Muscle of leg (tissue), 3 donors: ENCODE measurements at regions not wholly inside any gene's neighbourhood (a gene's known extent, or its start where the extent isn't known, plus 50 kb on each side); places are given as distances from the start of the nearest gene placed in this dataset.
A peak's percentile ranks its signal among the peaks of the same experiment; 100 is the strongest.

Experiments used
- DNase-seq: peaks from one replicate; pipeline ENCODE4 v3.0.0; 2013
- H3K27ac ChIP-seq: one replicate; pipeline ENCODE4 v1.5.1; 2013; ENCODE audit warnings: mild to moderate bottlenecking, low read length, control low read depth
- H3K27me3 ChIP-seq: one replicate; pipeline ENCODE4 v1.6.1; 2013; ENCODE audit warnings: low read length; ENCODE audit not compliant: control insufficient read depth, insufficient read depth
- H3K36me3 ChIP-seq: one replicate; pipeline ENCODE4 v1.6.1; 2013; ENCODE audit warnings: low read length; ENCODE audit not compliant: control insufficient read depth, insufficient read depth
- H3K4me1 ChIP-seq: one replicate; pipeline ENCODE4 v1.6.1; 2013; ENCODE audit warnings: low read length; ENCODE audit not compliant: control insufficient read depth, insufficient read depth
- H3K4me3 ChIP-seq: one replicate; pipeline ENCODE4 v1.5.1; 2013; ENCODE audit warnings: low read length, control low read depth
- H3K9me3 ChIP-seq: replicated peaks from 2 replicates; pipeline ENCODE4 v1.6.1; 2013; ENCODE audit warnings: low read depth, low read length; ENCODE audit not compliant: control insufficient read depth
- WGBS: methylation state at CpG from one replicate; pipeline ENCODE4 v1.1.5; 2013; ENCODE audit warnings: missing lambda C conversion rate; ENCODE audit not compliant: insufficient coverage; 5-methylcytosine and 5-hydroxymethylcytosine counted together

GRCh38 chr2:42880738-42881690, 88.6 kb upstream of the HAAO start:
- WGBS: 35% methylated on average over 4 of the region's 9 CpGs
- H3K27ac ChIP-seq: peak overlapping the region; percentile 77
- no peak overlapping the region for H3K4me3 ChIP-seq
- H3K36me3 ChIP-seq: no peaks in the 10 kb centered on the region
- H3K27me3 ChIP-seq: no peaks in the 10 kb centered on the region
- no peaks in the 10 kb centered on the region for H3K9me3 ChIP-seq
- DNase-seq: peak; percentile 46
- peaks cover 41% of the 10 kb centered on the region for H3K4me1 ChIP-seq

DNA sequence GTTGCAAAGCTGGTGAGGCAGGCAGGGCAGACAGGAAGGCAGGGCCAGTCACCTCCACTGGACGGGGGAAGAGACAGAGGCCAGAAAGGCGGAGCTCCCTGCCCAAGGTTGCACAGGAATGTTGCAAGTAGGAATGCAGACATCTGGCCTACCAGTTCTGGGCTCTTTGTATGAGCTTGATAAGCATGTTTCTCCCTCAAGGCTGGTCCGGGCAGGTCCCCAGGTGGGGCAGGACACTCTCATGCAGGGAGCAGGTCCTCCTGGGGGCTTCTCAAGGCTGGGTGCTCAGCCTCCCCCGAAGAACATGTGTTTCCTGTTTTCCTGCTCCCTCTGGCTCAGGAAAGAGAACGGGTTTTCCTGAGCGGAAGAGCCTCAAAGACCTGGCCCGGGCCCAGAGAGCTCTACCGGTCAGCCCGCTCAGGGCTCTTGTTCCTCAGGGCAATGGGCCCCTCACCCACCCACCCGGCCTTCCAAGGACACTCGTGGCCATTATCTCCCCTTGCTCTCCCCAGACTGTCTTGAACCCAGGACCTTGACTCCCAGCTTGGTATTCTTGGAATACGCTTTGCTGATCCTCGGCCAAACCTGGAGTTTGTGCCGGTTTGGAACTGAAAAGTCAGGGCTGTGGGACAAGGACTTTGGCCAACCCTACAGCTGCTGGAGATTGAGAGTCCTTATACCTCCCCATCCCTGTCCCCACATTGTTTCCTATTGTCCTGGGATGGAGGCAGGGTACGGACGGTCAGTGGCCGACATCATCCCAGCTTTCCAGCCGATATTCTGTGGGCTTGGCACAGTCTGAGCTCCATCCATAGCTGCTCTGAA, 87.7 kb upstream of the HAAO start:
- Histone ChIP-seq H3K4me1 (peaks cover 50% of the 10 kb centered on the region), H3K36me3 (no peaks in the 10 kb centered on the region), H3K9me3 (no peaks in the 10 kb centered on the region), H3K27me3 (no peaks in the 10 kb centered on the region), H3K27ac (peak overlapping the region; percentile 77), H3K4me3 (no peak overlapping the region)
- peak; percentile 70 for DNase-seq
- WGBS: 35% methylated on average over 17 of the region's 18 CpGs

DNA sequence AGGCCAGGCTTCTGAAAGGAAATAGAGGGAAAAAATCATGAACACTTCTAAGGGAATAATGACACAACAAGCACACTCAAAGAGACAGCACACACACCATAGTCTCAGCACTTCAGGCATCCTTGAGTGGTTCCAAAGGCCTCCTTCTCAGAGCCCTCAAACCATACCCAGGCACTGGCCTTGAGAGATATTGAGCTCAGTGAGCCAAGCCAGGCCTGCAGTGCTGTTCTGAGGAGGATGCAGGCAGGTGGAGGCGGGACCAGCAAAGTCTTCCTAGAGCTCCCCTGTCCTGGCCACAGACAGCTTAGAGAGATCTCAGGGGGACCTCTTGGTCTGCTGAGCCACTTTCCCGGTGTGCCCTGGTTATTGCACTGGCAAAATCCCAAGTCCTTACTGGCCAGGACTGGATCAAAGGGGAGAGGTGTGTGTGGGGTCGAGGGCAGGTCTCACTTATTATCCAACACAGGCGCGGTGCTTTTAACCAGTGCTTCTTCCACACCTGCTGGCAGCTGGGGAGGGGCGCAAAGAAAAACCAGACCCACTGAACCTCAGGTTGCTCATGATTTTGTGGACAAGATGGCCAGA, 86.8 kb upstream of the HAAO start:
- H3K4me1 ChIP-seq: peaks cover 58% of the 10 kb centered on the region

DNA sequence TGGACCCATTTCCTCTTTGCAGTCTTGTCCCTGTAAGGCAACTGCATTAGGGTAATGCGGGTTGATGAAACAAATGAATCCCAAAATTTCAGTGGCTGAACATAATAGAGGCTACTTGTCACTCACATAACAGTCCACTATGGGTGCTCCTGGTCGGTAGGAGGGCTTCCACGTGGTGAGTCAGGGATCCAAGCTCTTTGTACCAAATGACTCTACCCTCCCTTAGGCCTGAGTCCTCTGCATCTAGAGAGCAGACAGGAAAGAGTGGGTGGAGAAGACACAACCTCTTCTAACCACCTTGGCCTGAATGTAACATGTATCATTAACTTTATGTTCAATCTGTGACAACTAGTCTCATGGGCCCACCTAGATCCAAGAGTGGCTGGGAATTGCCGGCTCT, 86.2 kb upstream of the HAAO start:
- H3K4me1 ChIP-seq: peaks cover 58% of the 10 kb centered on the region

More for the DNA sequence above, 86.8 kb upstream of the HAAO start:
- H3K9me3 ChIP-seq: no peaks in the 10 kb centered on the region
- no peaks in the 10 kb centered on the region for H3K36me3 ChIP-seq
- no peak overlapping the region for H3K4me3 ChIP-seq
- 100% methylated on average over 2 of the region's 6 CpGs for WGBS
- no peak for DNase-seq
- peak overlapping the region; percentile 77 for H3K27ac ChIP-seq
- H3K27me3 ChIP-seq: no peaks in the 10 kb centered on the region

DNA sequence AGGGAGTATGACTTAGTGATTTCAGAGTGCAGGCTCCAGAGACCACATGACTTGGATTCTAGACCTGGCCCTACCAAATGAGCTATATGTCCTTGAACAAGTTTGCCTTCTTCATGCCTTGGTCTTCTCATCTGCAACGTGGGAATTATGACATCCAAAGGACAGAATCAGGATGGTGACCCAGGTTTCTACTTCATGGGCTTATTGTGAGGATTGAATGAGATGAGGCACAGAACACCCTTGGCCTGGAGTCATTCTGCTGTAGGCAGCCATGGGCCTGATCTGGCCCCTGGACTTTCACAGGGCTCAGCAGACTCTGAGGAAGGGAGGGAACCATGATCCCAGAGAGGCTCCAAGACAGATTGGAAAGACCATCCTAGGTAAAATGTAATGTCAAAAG, 85.6 kb upstream of the HAAO start:
- no CpG with 5 or more reads among the region's 1 CpG for WGBS
- no peaks in the 10 kb centered on the region for H3K9me3 ChIP-seq
- H3K36me3 ChIP-seq: no peaks in the 10 kb centered on the region
- H3K4me3 ChIP-seq: no peak overlapping the region
- no peaks in the 10 kb centered on the region for H3K27me3 ChIP-seq
- no peak for DNase-seq
- H3K27ac ChIP-seq: peak overlapping the region; percentile 77
- peaks cover 58% of the 10 kb centered on the region for H3K4me1 ChIP-seq

More for the DNA sequence above, 86.2 kb upstream of the HAAO start:
- Histone ChIP-seq H3K36me3 (no peaks in the 10 kb centered on the region), H3K27me3 (no peaks in the 10 kb centered on the region), H3K9me3 (no peaks in the 10 kb centered on the region), H3K27ac (peak overlapping the region; percentile 77), H3K4me3 (no peak overlapping the region)
- WGBS: no CpG with 5 or more reads among the region's 4 CpGs
- no peak for DNase-seq

DNA sequence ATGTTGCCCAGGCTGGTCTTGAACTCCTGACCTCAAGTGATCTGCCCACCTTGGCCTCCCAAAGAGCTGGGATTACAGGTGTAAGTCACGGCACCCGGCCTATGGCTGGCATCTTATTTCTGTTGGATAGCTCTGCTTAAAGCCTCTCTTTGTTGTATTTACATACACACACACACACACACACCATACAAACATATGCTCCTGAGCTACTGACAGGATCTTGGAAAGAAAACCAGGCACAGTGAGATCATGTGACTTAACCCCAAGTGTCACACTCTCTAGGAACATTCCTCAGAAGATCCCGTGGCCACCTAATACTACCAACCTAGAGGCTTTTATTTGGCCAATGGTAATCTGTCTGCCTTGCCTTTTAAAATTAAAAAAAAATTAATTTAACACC, 85.1 kb upstream of the HAAO start:
- WGBS: 93% methylated on average over 2 of the region's 3 CpGs
- Histone ChIP-seq H3K9me3 (no peaks in the 10 kb centered on the region), H3K27ac (peak overlapping the region; percentile 33), H3K4me1 (peaks cover 58% of the 10 kb centered on the region), H3K36me3 (no peaks in the 10 kb centered on the region), H3K4me3 (no peak overlapping the region), H3K27me3 (no peaks in the 10 kb centered on the region)
- DNase-seq: no peak

DNA sequence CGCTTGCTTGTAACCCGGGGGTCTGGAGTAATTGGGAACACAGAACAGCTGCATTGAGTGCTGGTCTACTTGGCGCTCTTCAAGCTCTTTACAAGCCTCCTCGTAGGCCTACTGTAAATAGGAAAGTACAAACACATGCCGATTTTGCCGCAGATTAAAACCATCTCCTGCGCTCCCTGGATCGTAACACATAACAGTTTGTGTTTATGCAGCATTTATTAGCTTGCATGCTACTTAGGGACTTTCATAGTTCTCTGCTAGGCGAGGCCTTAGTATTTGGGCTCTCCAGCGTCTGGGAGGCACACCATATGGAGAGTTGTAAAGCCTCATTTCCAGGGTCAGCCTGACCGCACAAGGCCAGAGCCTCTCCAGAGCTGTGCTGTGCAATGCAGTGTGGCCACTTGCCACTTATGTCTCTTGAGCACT, 84.0 kb upstream of the HAAO start:
- 29% methylated on average over 8 of the region's 11 CpGs for WGBS
- Histone ChIP-seq H3K4me1 (peaks cover 55% of the 10 kb centered on the region), H3K27me3 (no peaks in the 10 kb centered on the region), H3K9me3 (no peaks in the 10 kb centered on the region), H3K27ac (peak overlapping the region; percentile 97), H3K4me3 (no peak overlapping the region), H3K36me3 (no peaks in the 10 kb centered on the region)
- DNase-seq: peak; percentile 94

DNA sequence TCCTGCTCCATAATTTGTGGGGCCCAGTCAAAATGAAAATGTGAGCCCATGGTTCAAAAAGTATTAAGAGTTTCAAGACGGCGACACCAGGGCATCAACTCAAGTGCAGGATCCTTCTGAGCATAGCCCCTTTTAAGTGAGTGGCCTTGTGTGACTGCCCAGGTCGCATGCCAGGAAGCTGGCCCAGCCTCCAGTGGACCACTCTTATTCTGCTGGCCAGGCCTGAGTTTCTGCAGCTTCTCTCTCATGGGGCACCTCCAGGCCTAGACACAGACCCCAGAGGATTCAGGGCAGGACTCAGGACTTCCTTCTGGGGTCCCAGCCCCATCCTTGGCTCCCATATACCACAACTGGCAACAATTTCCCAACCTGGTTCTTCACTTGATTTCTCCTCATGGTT, 83.5 kb upstream of the HAAO start:
- DNase-seq: no peak
- H3K4me1 ChIP-seq: peaks cover 51% of the 10 kb centered on the region
- no peaks in the 10 kb centered on the region for H3K36me3 ChIP-seq
- no peak overlapping the region for H3K4me3 ChIP-seq
- no peaks in the 10 kb centered on the region for H3K9me3 ChIP-seq
- no peaks in the 10 kb centered on the region for H3K27me3 ChIP-seq
- peak overlapping the region; percentile 97 for H3K27ac ChIP-seq
- WGBS: 87% methylated on average over 3 of the region's 3 CpGs

DNA sequence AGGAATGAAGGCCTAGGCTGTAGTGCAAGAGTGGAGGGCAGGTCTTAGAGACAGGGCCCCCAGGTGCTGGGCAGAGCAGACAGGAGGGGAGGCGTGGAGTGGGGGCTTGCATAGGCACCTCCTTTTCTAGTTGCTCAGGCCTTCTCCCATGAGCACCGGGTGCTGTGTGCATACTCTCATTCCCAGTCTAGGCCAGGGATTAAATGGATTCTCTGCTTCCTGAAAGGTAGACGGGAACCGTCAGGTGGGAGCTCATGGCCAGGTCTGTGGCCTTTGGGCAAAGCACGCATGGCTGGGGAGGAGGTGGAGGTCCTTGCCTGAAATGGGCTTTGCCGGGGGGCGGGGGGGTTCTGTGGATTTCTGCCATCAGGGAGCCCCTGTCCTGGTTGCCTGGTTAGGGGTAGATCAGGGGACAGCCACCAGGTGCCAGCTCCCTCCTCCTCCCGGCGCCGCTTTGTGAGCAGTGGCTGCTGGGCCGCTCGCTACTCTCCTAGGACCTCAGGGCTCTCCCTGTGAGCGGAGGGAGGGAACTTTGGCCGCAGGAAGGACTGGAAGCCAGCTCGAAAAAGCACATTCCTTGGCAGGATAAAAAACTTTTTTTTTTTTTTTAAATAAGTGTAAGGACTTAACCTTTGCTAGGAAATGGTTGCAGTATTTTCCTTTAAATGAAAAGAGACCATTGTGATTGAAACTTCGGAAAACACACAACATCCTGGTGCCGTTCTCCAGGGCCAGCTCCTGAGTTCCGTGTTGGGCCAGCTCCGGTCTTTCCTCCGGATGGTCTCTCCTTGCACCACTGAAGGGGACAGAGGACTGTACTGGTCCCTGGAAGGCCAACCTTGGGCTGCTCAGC, 82.8 kb upstream of the HAAO start:
- no peak overlapping the region for H3K4me3 ChIP-seq
- DNase-seq: peak; percentile 92

More for the DNA sequence above, 82.8 kb upstream of the HAAO start:
- Histone ChIP-seq H3K27me3 (no peaks in the 10 kb centered on the region), H3K27ac (peak overlapping the region; percentile 97), H3K36me3 (no peaks in the 10 kb centered on the region), H3K9me3 (no peaks in the 10 kb centered on the region), H3K4me1 (peaks cover 44% of the 10 kb centered on the region)
- whole genome bisulfite sequencing: 39% methylated on average over 11 of the region's 20 CpGs
